HG03571 (cell line): ENCODE measurements at regions not wholly inside any gene's neighbourhood (a gene's known extent, or its start where the extent isn't known, plus 50 kb on each side); places are given as distances from the start of the nearest gene placed in this dataset.
"Not testable (repeated sequence)": the region's sequence is repeated elsewhere in the genome, so short reads cannot be mapped to it uniquely, and the experiment has no call there.

ENCODE experiments used
- ATAC-seq: cut with Tn5 transposase; IDR thresholded peaks from one replicate; pipeline ENCODE4 v1.9.1; 2021; ENCODE audit not compliant: unreplicated experiment

DNA sequence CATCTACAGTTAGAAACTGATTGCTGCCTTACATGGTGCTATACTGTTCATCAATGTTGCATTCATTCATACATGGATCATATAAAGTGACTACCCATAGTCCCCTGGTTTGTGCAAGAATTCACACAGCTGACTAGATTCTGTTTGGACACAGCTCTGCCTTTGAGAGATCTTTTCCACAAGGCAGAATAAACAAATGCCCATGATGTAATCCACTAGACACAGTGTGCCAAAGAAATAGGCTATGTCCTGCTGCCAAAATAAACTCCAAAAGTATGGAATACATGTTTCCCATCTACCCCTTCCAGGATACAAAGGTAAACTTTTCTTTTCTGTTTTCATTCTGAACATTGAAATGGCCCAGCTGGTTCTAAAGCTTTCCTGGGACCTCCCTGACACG, 269.4 kb upstream of the CHAC2 start:
- ATAC-seq = no peak

DNA sequence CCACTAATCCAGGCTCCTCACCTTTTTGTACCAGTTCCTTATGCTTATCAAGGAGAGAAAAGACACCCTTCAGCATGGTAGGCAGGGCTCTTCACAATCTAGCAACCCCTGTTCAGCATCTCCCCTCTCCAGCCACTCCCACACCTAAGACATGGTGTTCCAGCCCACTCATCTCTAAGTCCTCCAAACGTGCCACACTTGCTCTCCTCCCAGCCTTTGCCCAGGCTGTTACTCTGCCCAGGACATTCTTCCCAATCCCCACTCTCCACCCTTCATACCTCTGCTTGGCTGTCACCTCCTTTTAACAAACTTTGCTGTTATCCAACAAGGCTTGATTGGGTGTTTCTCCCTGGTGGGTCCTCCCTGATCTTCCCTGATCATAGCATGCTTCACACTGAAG, 270.6 kb upstream of the CHAC2 start:
- no peak for ATAC-seq

DNA sequence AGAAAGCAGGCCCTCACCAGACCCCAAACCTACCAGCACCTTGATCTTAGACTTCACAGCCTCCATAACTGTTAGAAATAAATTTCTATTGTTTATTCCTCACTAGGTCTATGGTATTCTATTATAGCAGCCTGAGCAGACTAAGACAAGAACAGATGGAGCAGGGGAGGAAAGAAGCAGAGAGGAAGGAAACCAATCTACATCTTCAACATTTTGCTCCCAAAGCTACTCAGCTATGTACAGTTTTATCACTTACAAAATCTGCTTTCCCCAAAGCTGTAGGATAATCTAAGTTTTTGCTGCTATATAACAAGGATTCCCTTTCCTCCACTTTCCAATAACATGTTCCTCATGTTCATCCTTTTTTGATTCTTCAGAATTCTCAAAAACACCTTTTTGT, 274.4 kb upstream of the CHAC2 start:
- ATAC-seq = no peak

DNA sequence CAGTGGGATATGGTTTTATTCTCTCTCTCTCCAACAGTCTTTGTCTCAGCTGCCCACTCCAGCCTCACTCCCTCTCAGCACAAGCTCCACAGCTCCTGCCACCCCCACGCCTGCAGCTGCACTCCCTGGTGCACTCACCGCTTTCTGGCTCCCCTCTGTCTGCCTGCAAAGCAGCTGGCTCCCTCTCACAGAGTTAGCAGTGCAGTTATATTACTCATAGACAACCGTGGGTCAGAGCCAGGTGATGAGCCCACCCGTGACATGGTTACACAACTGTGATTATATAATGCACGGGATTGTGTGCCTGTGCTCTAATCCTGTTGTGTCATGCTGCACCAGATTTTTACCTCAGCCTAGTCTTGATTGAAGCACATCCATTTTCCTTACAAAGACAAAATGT, 276.9 kb upstream of the CHAC2 start:
- ATAC-seq = no peak

DNA sequence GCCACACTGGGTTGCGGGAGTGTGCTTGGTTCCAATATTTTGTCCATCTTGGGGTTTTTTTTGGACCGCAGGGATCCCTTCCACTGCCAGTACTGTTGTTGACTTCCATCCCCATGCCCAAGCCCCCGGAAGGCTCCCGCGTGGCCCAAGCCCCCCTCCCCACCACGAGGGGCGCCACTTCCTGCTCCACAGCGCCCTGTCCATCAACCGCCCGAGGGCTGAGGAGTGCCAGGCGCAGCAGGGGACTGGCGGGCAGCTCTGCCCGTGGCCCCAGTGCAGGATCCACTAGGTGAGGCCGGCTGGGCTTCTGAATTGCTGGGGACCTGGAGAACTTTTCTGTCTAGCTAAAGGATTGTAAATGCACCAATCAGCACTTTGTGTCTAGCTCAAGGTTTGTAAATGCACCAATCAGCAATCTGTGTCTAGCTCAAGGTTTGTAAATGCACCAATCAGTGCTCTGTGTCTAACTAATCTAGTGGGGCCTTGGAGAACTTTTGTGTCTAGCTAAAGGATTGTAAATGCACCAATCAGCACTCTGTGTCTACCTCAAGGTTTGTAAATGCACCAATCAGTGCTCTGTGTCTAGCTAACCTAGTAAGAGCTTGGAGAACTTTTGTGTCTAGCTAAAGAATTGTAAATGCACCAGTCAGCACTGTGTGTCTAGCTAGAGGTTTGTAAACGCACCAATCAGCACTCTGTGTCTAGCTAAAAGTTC, 281.3 kb upstream of the CHAC2 start:
- not testable (repeated sequence) for ATAC-seq

DNA sequence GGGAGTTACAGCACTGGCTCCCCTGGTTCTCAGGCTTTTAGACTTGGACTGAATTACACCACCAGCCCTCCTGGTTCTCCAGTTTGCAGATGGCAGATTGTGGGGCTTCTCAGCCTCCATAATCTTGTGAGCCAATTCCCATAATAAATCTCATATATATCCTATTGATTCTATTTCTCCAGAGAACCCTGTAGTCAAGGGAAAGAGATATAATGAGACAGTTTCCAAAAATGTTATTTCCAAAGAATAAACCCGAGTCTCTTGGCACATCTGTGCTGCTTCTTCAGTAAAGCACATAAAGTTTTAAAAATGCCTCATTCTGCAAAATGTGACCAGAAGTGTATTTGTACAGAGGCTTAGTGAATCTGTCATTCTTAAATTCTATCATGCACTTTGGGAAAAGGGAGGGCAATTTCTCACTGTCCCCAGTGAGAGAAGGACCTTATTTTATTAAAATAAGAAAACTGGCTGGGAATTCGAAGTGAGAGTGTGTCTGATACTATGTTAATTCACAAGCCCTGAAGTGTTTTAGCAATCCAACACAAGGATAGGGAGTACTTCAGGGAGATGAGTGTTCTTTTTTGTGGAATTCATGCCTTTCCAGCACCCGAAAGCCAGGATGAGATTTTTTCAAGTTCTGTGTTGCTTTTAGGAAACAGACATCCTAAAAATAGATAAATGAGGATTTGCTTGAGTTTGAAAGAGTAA, 282.4 kb upstream of the CHAC2 start:
- no peak for ATAC-seq

DNA sequence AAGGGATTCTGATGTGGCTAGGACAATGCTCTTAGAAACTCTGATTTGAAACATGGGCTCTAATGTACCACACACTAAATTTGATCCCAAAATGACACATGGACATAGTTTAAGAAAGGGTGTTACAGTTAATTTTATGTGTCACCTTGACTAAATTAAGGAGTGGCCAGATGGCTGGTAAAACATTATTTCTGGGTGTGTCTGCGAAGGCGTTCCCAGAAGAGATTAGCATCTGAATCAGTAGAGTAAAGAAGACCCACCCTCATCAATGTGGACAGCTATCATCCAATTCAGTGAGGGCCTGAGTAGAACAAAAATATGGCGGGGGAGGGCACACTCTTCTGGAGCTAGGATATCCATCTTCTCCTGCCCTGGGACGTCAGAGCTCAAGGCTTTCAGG, 283.1 kb upstream of the CHAC2 start:
- ATAC-seq = no peak

DNA sequence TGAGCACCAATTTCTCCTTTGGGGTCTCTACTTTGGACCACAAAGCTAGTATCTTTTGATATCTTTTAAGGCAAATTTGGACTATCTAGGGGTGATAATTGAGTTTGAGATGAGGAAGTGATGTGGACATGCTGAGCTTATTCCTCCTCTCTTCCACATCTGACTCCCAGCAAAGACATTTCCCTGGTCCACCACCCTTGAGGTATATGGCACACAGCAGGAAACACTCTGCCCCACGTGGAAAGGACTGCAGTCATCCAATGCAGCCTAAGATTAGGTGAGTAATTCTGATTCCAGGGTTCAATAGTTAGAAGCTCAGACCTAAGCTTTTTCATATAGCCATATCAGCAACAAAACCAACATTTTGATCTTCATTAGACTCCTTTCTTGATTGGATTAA, 290.1 kb upstream of the CHAC2 start:
- ATAC-seq = no peak

DNA sequence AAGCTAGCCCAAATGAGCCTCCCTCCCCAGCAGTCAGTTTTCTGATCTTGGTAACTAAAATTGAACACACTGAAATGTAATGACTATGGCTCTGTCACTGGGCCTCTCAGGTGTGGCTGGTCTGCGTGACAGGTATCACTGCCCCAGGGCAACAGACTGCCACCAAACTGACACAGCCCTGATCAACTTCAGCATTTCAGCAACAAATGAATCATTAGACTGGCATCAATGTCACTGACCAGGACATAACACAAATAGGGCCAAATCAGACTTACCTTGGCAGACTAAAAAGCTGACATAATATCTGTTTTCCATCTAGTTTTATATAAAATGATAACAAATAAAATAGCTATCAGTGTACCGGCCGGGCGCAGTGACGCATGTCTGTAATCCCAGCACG, 290.8 kb upstream of the CHAC2 start:
- ATAC-seq = no peak

DNA sequence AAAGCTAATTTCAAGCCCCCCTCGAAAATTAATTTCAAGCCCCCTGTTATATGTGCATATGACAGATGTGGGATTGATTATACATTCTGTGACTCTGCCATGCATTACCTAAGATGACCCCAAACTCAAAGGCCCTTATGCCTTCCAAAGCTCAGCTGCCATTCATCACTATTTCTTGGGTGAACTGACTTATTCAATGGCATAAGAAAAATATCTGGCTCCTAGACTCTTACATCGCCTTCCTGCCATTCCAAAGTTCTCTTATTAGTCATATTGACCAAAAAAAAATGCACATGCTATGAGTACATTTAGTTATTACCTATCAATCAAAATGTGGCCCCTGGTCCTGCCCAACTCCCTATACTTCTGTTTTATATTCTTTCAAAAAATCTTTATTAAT, 291.8 kb upstream of the CHAC2 start:
- ATAC-seq = no peak

DNA sequence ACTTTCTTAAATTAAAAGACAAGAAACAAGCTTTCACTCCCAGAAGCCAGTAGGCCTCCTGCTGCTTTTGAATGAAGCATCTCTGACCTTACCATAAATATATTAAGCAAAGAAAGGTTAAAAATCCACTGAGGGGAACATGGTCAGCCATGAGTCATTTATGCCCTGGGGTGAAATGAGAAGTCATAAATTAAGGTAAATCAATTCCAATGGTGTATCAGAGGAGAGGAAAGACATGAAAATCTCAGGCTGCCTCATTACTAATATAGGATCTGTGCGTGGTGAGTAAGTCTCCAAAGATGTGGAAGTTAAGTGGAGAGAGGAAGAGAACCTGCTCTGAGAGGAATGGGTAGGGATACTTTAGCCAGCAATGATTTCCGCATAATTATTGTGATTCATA, 292.3 kb upstream of the CHAC2 start:
- no peak for ATAC-seq

DNA sequence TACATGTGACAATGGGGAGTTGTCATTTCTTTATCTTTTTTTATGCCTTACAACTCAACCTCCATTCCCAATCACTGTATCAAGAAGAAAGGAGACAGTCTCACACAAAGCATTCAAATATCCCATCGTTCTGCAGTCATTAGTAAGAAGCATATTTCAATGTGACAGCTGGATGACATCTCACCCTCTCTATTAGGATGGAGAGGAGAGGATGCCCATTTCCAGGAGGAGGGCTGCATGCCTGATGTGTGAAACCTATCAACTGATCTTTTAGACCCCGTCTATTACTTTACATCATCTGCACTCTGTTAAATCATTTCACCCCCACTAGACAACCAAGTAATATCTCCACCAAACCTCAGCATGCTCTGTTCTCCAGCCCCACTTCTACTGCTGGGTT, 292.7 kb upstream of the CHAC2 start:
- ATAC-seq = no peak

DNA sequence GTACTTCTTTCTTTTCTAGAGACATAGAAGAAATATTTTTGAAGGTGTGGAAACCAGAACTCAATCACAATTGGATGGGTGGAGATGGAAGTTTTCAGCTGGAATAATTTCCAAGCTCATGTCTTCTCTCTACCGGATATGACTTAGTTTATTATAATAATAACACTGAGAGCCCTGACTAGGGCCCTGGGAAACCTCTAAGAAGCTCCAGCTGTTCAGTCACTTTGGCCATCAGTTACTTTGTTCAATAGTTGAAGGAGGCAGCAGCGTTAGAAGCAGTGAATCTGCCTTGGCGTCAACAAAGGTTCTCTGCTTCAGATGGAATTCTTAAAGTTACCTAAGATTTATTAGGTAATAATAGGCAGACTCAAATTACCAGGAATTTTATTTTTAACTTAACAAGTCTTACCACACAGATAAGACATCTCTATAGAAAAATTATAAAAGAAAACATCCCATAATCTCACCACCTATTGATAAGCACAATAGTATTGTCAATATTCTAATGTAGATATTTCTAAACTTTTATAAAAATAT, 293.8 kb upstream of the CHAC2 start:
- ATAC-seq = no peak

DNA sequence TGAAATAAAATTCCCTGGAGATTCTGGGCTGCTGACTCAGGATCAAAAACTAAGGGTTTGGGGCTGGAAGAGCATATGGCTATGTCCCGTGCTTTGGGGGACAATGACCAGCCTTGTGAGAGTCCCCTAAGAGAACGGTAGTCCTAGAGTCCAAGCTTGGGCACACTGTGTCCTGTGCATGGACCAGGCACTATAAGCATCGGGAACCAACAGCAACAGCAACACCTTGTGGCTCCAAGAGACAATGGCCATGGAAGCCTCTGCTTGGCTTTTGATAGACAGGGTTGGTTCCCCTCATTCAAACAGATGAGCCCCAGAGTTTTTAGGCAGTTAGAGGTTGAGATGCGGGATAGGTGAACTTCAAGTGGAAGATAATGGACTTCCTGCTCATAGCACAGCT, 294.4 kb upstream of the CHAC2 start:
- no peak for ATAC-seq

DNA sequence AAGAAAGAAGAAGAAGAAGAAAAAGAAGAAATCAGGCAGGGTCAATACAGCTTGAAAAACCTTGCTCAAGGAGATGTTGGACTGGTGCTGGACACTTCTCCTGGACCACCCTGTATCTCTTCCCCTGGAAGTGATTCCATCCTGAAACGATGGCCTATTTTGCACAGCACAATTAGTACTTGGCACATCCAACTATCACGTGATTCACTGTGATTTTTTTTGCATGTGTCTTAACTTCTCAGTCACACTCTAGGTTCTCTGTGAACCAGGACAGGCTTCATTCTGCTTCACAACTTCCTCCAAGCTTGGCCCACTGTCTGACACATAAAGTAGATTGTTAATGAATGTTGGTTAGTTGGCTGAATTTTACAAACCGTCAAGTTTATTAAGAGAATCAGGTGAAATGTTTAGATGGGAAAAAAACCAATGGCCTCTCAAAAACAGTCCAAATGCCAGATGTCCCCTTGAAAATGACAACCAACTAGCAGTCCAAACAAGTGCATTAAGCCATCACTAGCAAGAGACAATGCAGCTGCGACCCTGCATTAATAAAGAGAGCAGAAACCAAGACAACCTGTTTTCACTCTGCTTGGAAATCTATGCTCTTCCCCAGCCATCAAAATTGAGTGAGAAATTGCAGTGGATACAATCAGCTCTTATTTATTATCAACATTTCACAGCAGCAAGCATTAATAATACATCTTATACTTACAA, 300.0 kb upstream of the CHAC2 start:
- no peak for ATAC-seq

DNA sequence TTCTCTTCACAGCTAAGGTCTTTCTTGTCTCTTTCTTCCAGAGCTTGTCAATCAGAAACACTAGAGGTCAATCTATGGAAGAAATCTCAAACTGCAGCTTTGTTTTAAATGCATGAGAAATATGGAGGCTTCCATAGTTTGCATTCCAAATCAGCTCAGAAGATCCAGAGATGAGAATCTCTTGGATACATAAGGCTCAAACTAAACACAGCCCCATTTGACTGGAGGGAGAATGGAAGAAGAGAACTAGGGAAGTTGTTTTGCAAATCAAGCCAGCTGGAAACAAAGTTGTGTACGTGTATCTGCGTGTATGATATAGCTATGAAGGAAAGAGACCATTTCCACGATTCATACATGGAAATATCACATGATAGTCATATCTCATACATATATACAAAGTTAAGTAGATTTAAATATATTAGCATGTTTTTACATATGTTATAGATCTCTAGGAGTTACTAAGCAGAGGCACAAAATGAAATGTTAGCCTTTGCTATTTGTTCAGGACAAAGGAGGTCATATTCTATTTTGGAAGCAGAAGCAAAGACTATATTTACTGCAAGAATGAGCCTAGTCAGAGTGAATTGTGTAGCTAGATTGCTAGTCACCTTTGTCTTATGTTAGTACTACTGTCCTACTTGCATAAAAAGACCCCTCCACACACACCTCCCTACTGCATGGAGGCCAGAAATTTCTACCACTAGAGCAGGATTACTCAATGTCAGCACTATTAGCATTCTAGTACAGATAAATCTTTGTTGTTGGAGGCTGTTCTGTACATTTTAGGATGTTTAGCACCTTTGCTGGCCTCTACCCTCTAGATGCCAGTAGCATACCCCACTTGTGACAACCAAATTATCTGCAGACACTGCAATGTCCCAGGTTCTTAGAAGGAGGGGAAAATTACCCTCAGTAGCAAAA, 303.5 kb upstream of the CHAC2 start:
- no peak for ATAC-seq

DNA sequence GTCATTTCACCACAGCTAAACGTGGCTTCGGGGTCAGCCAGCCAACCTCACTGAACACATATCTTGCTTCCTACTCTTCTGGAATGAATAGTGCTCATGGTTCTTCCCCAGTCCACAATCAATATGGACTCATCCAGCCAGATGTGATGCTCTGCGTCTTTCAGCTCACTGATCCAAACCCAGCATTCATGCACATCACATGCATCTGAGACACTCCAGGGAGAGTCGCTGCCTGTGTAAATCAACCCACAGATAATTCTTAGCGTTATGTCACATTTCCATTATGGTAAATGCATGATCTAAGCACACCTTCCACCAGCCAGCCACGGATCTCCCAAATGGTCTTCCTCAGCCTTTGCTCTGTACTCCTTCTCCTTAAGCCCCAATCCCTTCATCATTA, 306.7 kb upstream of the CHAC2 start:
- no peak for ATAC-seq

DNA sequence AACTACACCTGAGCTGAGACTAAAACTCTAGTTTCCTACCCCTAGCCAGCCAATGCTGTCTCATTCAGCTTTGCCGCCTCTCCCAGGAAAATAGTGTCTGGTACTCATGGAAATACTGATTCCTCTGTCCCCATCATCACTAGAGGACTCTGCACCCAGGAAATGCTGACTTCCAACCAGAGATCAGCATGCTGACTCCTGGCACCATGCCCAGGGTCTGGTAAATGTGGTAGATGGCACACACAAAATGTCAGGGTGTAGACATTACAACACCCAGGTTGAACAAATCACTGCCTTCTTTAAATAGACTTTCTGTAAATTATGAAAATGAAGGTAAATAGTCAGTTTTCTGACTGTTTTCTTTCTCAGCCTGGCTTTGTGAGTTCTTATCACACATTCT, 307.3 kb upstream of the CHAC2 start:
- ATAC-seq = no peak

DNA sequence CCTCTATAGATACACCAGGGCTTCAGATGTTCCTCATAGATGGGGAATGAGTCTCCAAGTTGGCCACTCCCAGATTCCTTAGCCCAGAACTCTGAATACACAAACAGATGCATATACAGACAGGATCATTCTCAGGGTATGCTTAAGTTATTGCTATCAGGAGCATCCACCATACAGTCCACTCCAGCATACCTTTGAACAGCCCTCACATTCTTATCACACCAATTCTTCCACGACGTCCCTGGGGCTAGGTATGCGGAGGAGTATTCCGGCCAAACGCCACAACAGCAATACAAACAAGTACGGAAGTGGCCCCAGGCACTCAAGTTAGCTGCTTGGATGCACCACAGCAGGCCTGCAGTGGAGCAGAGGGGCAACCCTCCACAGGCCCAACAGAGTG, 312.5 kb upstream of the CHAC2 start:
- no peak for ATAC-seq

DNA sequence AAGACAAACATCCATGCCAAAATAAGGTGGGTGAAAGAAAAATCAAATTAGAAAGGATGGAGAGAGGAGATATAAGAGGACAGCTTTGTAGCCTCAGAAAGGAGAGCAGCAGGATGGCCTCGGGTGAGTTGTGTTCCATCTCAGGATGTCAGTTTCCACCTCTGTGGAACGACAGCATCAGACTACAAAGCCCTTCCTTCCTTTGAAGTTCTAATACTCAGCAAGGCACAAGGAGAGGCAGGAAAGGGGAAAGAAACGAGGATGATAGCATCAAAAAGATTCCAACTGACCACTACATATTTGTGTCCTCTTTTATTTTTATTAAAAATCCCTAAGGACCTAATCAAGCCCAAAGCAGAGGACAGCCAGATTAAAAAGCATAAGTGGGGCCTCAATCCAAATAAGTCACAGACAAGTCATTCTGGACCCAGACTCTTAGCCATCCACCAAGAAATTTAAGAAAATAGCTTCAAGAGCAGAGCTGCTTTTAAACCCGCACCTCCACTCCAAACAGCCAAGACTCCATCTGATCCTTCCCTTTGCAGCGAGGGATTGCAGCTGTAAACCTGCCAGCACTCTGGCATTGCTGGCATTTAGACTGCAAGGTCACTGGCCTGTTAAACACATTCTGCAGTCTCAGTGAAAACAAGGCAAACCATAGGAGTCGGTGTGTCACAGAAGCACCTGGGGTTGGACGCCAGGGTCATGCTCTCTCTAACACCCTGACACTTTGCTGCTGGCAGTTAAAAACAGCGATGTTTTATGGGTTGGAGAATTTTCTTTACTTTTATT, 314.5 kb upstream of the CHAC2 start:
- ATAC-seq = no peak
